ENCODE measurements at regions not wholly inside any gene's neighbourhood (a gene's known extent, or its start where the extent isn't known, plus 50 kb on each side); places are given as distances from the start of the nearest gene placed in this dataset.

GRCh38 chr4:120156120-120156718 is 89.6 kb upstream of the MAD2L1 start:
- H3K4me1 ChIP-seq (ENCODE audit: control insufficient read depth, insufficient read depth, low read length, poor library complexity, severe bottlenecking) = no peaks in the 10 kb centered on the region
- no peaks in the 10 kb centered on the region for H3K36me3 ChIP-seq (ENCODE audit: control insufficient read depth, insufficient read depth, low read length)
- no peak overlapping the region for H3K4me3 ChIP-seq (ENCODE audit: extremely low read depth, insufficient read depth, low read length, poor library complexity, severe bottlenecking)
- no peak overlapping the region for H3K27ac ChIP-seq (ENCODE audit: low read depth, low read length, severe bottlenecking)
- no peaks in the 10 kb centered on the region for H3K9me3 ChIP-seq (ENCODE audit: control insufficient read depth, low read length)
- 0 to 50% methylated on average over 2 of the region's 5 CpGs for WGBS, 2 experiments (ENCODE audit: insufficient coverage in 2 of 2)

GRCh38 chr4:120155287-120155686 is 88.6 kb upstream of the MAD2L1 start:
- H3K9me3 ChIP-seq (ENCODE audit: control insufficient read depth, low read length) = no peaks in the 10 kb centered on the region
- H3K4me3 ChIP-seq (ENCODE audit: extremely low read depth, insufficient read depth, low read length, poor library complexity, severe bottlenecking) = no peak overlapping the region
- WGBS, 2 experiments (ENCODE audit: insufficient coverage in 2 of 2) = no CpG with 5 or more reads among the region's 3 CpGs
- no peaks in the 10 kb centered on the region for H3K36me3 ChIP-seq (ENCODE audit: control insufficient read depth, insufficient read depth, low read length)
- no peaks in the 10 kb centered on the region for H3K4me1 ChIP-seq (ENCODE audit: control insufficient read depth, insufficient read depth, low read length, poor library complexity, severe bottlenecking)
- no peak overlapping the region for H3K27ac ChIP-seq (ENCODE audit: low read depth, low read length, severe bottlenecking)

GRCh38 chr4:120144634-120145033 is 78.0 kb upstream of the MAD2L1 start:
- 77 to 92% methylated on average over 1 of the region's 3 CpGs for WGBS, 2 experiments (ENCODE audit: insufficient coverage in 2 of 2)
- no peaks in the 10 kb centered on the region for H3K9me3 ChIP-seq (ENCODE audit: control insufficient read depth, low read length)
- H3K27ac ChIP-seq (ENCODE audit: low read depth, low read length, severe bottlenecking) = no peak overlapping the region
- no peaks in the 10 kb centered on the region for H3K4me1 ChIP-seq (ENCODE audit: control insufficient read depth, insufficient read depth, low read length, poor library complexity, severe bottlenecking)
- H3K4me3 ChIP-seq (ENCODE audit: extremely low read depth, insufficient read depth, low read length, poor library complexity, severe bottlenecking) = no peak overlapping the region
- no peaks in the 10 kb centered on the region for H3K36me3 ChIP-seq (ENCODE audit: control insufficient read depth, insufficient read depth, low read length)

GRCh38 chr4:120144041-120144440 is 77.4 kb upstream of the MAD2L1 start:
- H3K4me3 ChIP-seq (ENCODE audit: extremely low read depth, insufficient read depth, low read length, poor library complexity, severe bottlenecking) = no peak overlapping the region
- WGBS, 2 experiments (ENCODE audit: insufficient coverage in 2 of 2) = 90 to 92% methylated on average over 5 of the region's 5 CpGs
- H3K4me1 ChIP-seq (ENCODE audit: control insufficient read depth, insufficient read depth, low read length, poor library complexity, severe bottlenecking) = no peaks in the 10 kb centered on the region

GRCh38 chr4:120139392-120139791 is 72.7 kb upstream of the MAD2L1 start:
- H3K4me3 ChIP-seq (ENCODE audit: extremely low read depth, insufficient read depth, low read length, poor library complexity, severe bottlenecking) = no peak overlapping the region
- H3K4me1 ChIP-seq (ENCODE audit: control insufficient read depth, insufficient read depth, low read length, poor library complexity, severe bottlenecking) = no peaks in the 10 kb centered on the region
- H3K27ac ChIP-seq (ENCODE audit: low read depth, low read length, severe bottlenecking) = no peak overlapping the region
- H3K36me3 ChIP-seq (ENCODE audit: control insufficient read depth, insufficient read depth, low read length) = no peaks in the 10 kb centered on the region
- no peaks in the 10 kb centered on the region for H3K9me3 ChIP-seq (ENCODE audit: control insufficient read depth, low read length)

More at GRCh38 chr4:120144041-120144440, 77.4 kb upstream of the MAD2L1 start:
- Histone ChIP-seq H3K36me3 (ENCODE audit: control insufficient read depth, insufficient read depth, low read length) (no peaks in the 10 kb centered on the region), H3K9me3 (ENCODE audit: control insufficient read depth, low read length) (no peaks in the 10 kb centered on the region), H3K27ac (ENCODE audit: low read depth, low read length, severe bottlenecking) (no peak overlapping the region)

- Histone ChIP-seq H3K27ac (ENCODE audit: low read depth, low read length, severe bottlenecking) (no peak overlapping the region), H3K36me3 (ENCODE audit: control insufficient read depth, insufficient read depth, low read length) (no peaks in the 10 kb centered on the region), H3K9me3 (ENCODE audit: control insufficient read depth, low read length) (no peaks in the 10 kb centered on the region), H3K4me1 (ENCODE audit: control insufficient read depth, insufficient read depth, low read length, poor library complexity, severe bottlenecking) (no peaks in the 10 kb centered on the region), H3K4me3 (ENCODE audit: extremely low read depth, insufficient read depth, low read length, poor library complexity, severe bottlenecking) (no peak overlapping the region)
- WGBS, 2 experiments (ENCODE audit: insufficient coverage in 2 of 2) = no CpG with 5 or more reads among the region's 2 CpGs
Measured at GRCh38 chr4:120132935-120133334, 66.3 kb upstream of the MAD2L1 start.

GRCh38 chr4:120130786-120131185 is 64.1 kb upstream of the MAD2L1 start:
- Histone ChIP-seq H3K4me1 (ENCODE audit: control insufficient read depth, insufficient read depth, low read length, poor library complexity, severe bottlenecking) (no peaks in the 10 kb centered on the region), H3K36me3 (ENCODE audit: control insufficient read depth, insufficient read depth, low read length) (no peaks in the 10 kb centered on the region), H3K9me3 (ENCODE audit: control insufficient read depth, low read length) (no peaks in the 10 kb centered on the region), H3K27ac (ENCODE audit: low read depth, low read length, severe bottlenecking) (no peak overlapping the region), H3K4me3 (ENCODE audit: extremely low read depth, insufficient read depth, low read length, poor library complexity, severe bottlenecking) (no peak overlapping the region)
- WGBS, 2 experiments (ENCODE audit: insufficient coverage in 2 of 2) = 82 to 94% methylated on average over 2 of the region's 2 CpGs

All from mesodermal cell (in vitro differentiated cells).